ENCODE measurements at regions not wholly inside any gene's neighbourhood (a gene's known extent, or its start where the extent isn't known, plus 50 kb on each side); places are given as distances from the start of the nearest gene placed in this dataset.

DNA sequence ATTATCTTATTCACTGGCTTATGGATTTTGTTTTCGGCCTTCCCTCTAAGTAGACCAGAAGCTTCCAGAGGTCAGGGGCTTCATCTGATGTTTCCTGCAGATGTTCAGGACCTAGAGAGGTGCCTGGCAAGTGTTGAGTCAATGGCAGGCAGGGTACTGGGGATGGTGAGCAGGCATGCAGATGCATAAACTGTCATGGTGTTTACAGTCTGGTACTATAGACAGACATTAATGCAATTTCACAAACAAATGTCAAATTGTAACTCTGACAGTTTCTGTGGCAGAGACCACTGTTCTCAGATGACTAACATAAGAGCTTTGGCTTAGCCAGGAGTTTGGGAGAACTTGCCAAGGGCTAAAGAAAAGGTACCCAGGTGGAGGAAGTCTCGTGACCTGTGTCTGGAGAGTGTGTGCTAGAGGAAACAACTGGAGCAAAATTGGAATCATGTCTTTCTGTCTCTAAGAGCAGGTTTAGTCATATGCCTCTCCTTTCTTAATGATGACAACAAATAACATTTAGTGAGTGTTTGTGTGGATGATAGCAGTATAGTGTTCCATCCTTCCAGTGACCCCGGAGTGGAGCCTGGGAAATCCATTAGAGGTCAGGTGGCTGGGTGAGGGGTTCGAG, 53.7 kb upstream of the TRAK1 start:
- no peak for DNase-seq

- DNase-seq, result no peak
These were observed 54.7 kb upstream of the TRAK1 start for GRCh38 chr3:42036483-42036823.

GRCh38 chr3:42035816-42036482, 55.2 kb upstream of the TRAK1 start:
- DNase-seq, result no peak

- DNase-seq, result no peak
These were observed 56.1 kb upstream of the TRAK1 start for GRCh38 chr3:42035007-42035406.

- DNase-seq, result no peak
These were observed 57.4 kb upstream of the TRAK1 start for GRCh38 chr3:42033741-42034140.

DNA sequence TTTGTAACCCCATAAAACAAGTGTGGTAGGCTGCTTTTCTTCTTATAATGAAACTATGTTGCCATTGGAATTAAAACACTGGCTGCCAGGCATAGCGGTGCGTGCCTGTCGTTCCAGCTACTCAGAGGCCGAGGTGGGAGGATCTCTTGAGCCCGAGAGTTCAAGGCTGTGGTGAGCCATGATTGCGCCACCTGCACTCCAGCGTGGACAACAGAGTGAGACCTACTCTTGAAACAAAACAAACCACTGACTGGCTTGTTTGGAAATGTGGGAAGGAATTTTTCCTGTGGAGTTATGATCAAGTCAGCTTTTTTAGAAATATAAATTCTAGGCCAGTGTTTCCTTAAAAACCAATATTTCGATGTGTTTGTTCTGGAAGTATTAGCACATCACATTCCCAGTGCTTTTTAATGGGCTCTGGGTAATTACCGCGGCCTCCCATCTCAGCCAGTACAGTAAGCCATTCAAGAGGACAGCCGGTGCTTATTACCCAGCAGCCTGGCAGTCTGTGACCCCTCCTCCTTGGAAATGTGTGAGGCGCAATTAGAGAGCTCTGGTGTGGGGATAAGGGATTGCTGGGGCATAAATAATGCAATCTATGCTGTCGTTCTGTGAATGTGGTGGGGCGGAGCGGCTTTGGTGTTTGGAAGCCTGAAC, 58.3 kb upstream of the TRAK1 start:
- no peak for DNase-seq

DNA sequence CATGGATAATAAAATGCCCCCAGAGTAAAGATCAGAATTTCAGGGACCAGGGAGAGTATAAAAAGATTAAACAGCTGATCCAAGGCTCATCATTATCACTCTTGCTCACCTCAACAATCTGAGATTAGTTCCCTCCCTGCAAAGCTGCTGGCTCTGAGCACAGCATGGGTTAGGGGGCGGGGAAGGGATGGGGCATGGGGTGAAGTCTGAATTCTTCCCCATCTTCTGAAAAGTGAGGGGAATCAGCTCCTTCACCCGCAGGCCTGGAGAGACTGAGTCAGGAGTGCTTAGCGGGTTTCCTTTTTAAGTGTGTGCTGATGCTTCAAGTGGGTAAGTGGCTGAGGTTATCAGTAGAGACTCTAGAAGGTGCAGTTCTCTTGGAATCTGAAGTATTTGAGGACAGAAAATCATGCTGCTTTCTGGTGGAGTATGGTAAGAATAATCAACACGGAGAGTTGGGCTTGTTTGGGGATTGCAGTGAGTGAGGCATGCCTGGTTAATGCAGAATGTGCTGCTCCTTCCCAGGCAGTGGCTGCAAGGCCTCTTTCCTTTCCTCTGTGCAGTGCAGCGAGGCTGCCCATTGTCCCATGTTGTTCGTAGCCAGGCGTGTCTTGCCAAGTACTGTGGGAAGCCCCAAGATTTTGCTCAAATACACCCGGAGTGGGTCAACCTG, 59.2 kb upstream of the TRAK1 start:
- no peak for DNase-seq

DNA sequence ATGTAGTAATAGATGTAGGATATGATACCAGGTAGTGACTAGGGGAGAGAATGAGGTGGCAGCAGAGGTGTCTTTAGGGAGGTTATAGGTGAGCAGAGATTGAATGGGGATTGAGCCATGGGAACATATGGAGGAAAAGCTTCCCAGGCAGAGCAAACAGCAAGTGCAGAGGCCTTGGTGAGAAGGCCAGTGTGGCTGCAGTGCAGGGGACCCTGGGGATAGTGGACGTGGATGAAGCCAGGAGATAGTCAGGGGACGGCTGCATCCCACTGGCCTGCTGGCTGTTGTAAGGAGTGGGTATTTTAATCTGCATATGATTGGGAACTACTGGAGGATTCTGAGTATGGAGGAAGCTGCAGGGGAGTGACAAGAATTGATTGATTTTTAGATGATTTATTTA, 62.7 kb upstream of the TRAK1 start:
- DNase-seq, result no peak

DNA sequence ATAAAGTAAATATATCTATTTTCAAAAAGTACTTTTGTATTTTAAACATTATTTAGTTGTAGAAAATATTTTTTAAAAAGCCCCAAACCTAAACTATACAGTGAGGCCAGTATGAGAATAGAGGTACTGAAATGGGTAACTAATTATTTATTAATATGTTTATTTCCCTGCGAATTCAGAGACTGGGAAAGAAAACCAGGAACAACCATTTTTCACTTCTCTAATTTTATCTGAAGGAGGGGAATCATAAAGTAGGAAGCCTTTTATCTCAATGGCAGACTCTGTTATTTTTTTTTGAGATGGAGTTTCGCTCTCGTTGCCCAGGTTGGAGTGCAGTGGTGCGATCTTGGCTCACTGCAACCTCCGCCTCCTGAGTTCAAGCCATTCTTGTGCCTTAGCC, 63.6 kb upstream of the TRAK1 start:
- no peak for DNase-seq

DNA sequence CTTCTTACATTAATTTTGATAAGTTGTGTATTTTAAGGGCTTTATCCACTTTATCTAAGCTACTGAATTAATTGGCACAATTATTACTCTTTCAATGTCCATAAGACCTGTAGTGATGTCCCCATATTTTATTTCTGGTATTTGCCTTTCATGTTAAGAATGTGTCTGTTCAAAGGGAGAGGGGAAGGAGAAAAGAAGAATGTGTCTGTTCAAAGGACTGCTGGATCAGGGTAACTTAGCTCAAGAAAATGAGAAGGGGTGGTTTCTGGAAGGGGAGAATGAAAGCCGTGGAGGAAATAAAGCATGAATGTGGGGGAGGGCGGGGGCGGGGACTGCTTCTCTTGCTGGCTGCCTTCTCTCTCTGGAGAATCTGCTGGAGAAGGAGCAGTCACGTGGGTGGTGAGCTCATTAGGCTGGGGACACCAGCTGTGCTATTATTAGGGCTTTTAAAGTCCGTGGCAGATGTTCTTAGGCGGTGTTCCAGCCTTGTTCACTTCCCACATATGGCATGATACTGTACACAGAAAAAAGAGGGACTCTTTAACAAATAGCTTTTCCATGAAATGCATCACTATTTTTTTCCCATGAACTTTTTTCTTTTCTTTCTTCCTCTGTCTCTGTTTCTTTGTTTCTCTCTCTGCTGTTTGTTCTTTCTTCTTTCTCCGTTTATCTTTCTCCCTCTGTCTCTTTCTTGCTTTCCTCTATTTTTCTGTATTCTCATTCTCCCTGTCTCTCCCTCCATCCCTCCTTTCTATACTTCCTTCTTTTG, 63.7 kb upstream of the ULK4 start:
- peak; percentile 80 for DNase-seq

- no peak for DNase-seq
These were observed 62.9 kb upstream of the ULK4 start for GRCh38 chr3:42024591-42025351.

DNA sequence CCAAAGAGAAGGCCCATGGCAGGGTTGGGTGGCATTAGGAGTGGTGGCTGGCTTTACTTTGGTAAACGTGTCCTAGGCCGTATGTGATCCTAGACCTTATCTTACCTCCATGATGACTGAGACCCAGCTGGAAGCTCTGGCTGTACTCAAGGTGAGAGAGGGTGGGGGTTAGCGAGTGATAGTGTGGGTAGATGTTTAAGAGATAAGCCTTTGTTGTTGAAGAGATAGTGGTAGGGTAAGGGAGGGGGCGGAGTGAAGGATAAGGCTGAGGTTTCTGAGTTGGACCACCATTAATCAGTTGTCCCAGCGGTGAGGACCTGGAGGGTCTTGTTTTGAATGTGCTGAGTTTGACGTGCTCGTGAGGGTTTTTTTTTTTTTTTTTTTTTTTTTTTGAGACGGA, 61.5 kb upstream of the ULK4 start:
- DNase-seq, result no peak

- DNase-seq, result no peak
These were observed 60.5 kb upstream of the ULK4 start for GRCh38 chr3:42022355-42022754.

DNA sequence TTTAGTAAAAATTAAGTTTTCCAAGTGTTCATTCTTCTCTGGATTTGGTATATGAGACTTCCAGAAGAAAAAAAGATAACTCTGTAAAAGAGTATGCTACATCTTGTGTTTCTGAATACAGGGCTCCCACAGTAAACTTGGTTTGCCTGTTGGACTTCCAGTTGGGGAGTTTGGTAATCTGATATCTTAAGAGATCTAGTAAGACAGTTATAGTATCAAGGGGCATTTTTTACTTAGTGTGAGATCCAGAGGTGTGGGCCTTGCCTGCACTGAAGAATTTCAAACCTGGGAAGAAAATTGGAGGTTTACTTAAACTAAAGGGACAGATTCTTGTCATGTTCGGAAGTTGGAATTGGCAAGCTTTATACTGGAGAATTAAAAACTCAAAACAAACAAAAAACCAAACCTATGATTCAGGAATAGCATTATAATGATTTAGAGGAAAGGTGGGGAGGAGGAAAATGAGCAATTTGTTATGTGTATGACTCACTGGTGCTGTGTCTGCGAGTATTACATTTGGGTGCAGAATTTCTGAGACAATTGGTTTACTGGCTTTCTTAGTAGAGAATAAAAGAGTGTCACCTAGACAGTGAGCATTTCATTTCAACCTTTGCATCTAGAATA, 58.9 kb upstream of the ULK4 start:
- no peak for DNase-seq

- no peak for DNase-seq
These were observed 58.0 kb upstream of the ULK4 start for GRCh38 chr3:42019953-42020260.

DNA sequence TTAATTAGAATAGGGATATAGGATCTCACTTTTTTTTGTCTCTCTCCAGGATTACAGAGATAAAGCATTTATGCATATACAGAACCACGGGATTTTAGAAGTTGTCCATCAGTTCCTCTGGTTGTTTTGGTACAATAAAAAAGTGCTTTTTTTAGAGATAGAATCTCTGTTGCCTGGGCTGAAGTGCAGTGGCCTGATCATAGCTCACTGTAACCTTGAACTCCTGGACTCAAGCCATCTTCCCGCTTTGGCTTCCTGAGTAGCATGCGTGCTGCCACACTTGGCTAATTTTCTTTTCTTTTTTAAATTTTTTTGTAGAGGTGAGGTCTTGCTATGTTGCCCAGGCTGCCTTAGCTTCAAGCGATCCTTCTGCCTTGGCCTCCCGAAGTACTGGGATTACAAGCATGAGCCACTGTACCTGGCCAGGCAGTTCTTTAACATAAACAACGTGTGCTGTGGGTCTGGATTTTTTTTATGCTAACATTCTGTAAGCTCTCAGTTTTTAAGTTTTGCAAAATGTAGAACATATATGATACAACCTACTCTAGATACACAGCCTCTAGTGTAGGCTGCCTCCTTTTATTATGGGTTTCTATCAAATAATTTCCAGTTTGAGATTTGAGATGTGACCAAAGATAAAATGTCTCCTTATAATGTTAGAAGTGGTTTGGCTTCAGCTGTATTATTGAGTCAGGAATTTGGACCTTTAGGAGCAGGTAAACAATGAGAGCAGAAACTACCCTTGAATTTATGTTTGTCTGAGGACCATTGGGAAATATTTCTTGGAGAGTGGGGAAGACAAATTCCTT, 57.4 kb upstream of the ULK4 start:
- no peak for DNase-seq

DNA sequence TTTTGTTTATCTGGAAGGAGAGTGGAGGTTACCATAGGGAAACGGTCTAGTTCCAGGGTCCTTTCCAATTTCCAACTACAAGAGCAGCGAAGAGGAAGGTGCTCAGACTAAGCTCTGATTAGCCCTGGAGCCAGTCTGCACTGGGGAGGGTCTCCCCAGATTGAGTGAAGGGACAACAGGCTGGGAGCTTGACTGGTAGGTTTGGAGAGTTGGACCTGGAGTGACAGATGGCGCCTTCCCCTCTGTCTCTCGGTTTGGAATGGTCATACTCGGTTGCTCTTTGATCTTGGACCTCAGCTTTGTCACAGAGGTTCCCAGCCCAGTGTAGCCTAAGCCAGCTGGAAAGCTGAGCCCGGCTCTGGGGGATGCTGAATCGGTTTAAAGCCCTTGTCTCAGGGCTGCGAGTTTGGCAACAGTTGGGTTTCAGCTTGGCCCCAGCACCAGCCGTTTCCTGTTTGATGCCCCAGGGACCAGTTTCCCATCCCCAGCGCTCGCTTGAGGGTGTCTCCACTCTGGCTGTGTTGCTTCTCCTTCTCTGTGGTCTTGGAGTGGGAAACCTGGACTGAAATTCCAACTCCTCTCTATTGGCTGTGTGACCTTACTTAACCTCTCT, 53.1 kb upstream of the ULK4 start:
- DNase-seq, result peak; percentile 5

DNA sequence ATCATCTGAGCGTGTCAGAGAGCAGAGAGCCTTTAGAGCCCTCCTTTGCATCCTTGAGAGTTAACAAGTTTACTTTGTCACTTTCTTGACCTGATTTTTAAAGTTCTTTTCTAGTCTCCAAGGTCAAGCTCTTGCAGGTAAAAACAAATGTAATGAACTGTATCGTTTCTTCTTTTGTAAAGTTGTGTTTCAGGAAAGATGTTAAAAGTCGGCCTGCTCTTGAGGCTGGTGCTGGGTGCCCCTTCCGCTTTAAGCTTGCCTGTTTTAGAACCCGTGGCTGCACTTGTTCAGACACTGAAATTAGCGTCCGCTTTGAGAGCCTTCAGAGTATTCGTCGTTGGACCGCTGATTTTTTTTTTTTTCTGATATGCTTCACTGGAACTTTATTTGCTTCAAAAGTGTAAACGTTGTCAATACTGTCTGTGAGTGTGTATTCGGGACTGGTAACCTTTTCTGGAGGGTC, 52.6 kb upstream of the ULK4 start:
- no peak for DNase-seq

DNA sequence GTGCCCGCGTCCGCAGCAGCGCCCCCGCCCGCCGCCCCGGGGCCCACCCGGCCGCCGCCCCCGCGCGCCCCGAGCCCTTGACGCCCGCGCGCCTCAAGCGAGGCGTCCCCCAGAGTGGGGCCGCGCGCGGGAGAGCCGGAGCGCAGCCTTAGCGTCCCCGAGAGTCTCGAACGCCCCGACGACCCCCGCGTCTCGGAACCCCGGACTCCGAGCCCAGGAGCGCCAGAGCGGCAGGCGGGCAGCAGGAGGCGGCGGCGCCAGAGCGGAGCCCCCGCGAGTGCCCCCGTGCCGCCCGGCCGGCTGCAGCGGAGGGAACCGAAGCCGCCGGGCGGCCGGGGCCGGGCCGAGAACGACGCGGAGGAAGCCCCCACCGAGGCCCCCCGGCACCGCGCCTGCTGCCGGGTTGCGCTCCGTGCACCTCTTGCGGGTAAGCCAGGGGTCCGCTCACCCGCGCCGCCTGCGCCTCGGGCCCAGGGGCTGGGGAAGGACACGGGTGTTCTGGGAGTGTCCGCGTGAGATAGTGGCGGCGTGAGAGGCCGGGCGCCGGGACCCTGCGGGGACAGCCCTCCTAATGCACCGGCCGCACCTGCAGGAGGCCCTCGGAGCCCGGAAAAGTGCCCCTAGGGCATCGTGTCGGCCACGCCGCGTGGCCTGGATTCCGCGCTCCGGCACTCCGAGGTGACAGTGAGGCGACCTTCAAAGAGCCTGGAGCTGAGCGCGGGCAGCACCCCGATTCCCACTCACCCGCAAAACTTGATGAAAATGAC, 52.0 kb upstream of the ULK4 start:
- DNase-seq, result no peak
